ENCODE measurements at regions not wholly inside any gene's neighbourhood (a gene's known extent, or its start where the extent isn't known, plus 50 kb on each side); places are given as distances from the start of the nearest gene placed in this dataset.

DNA sequence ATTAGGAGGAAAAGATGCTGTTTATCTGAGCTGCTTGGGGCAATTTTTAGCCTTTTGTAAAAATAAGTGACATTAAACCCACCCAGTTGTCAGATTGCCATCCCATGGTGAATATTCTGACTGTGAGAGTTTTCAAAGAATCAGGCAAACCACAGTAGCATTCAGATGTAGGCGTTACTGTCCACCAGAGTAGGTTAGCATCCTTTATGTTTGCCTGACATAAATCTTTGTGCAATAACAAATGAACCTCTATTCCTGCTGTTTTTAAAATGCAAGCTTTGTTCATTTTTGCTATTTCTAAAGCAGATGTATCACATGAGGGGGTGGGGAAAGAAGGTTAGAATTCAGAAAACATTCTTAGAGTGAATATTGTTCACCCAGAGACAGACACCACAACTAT is 427.8 kb downstream of the CDH9 start:
- ChIA-PET CTCF (no interaction called here), POLR2A (no interaction called here)
- TF ChIP-seq, protein P1, sequence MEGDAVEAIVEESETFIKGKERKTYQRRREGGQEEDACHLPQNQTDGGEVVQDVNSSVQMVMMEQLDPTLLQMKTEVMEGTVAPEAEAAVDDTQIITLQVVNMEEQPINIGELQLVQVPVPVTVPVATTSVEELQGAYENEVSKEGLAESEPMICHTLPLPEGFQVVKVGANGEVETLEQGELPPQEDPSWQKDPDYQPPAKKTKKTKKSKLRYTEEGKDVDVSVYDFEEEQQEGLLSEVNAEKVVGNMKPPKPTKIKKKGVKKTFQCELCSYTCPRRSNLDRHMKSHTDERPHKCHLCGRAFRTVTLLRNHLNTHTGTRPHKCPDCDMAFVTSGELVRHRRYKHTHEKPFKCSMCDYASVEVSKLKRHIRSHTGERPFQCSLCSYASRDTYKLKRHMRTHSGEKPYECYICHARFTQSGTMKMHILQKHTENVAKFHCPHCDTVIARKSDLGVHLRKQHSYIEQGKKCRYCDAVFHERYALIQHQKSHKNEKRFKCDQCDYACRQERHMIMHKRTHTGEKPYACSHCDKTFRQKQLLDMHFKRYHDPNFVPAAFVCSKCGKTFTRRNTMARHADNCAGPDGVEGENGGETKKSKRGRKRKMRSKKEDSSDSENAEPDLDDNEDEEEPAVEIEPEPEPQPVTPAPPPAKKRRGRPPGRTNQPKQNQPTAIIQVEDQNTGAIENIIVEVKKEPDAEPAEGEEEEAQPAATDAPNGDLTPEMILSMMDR (IDR thresholded peaks at IDR 0.05; ENCODE audit: insufficient read depth, low read depth, low read length) = no peak
- H3K4me3 ChIP-seq (ENCODE audit: low read depth, low read length) = no peak overlapping the region
- H3K27me3 ChIP-seq (ENCODE audit: control insufficient read depth, insufficient read depth, low read length) = no peaks in the 10 kb centered on the region
- no peaks in the 10 kb centered on the region for H3K36me3 ChIP-seq (ENCODE audit: control insufficient read depth, insufficient read depth, low read length)
- no peak for DNase-seq (ENCODE audit: low read depth)

DNA sequence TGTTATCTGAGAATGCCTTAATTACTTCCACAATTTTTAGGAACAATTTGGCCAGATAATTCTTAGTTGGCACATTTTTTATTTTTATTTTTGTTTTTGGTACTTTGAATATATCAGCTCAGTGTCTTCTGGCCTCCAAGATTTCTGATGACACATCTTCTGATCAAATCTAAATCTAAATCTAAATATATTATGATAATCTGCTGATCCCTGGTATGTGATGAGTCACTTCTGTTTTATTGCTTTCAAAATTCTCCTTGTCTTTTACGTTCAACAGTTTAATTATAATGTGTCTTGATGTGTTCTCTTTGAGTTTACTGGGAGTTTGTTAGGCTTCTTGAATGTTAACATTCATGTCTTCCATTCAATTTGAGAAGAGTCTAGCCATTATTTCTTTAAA is 436.8 kb downstream of the CDH9 start:
- no peak for DNase-seq (ENCODE audit: low read depth)
- POLR2A ChIA-PET = no interaction called here
- H3K4me3 ChIP-seq (ENCODE audit: low read depth, low read length) = no peak overlapping the region
- CTCF ChIA-PET = no interaction called here
- H3K27me3 ChIP-seq (ENCODE audit: control insufficient read depth, insufficient read depth, low read length) = no peaks in the 10 kb centered on the region
- TF ChIP-seq, protein P1 (IDR thresholded peaks at IDR 0.05; ENCODE audit: insufficient read depth, low read depth, low read length) = no peak
- no peaks in the 10 kb centered on the region for H3K36me3 ChIP-seq (ENCODE audit: control insufficient read depth, insufficient read depth, low read length)

DNA sequence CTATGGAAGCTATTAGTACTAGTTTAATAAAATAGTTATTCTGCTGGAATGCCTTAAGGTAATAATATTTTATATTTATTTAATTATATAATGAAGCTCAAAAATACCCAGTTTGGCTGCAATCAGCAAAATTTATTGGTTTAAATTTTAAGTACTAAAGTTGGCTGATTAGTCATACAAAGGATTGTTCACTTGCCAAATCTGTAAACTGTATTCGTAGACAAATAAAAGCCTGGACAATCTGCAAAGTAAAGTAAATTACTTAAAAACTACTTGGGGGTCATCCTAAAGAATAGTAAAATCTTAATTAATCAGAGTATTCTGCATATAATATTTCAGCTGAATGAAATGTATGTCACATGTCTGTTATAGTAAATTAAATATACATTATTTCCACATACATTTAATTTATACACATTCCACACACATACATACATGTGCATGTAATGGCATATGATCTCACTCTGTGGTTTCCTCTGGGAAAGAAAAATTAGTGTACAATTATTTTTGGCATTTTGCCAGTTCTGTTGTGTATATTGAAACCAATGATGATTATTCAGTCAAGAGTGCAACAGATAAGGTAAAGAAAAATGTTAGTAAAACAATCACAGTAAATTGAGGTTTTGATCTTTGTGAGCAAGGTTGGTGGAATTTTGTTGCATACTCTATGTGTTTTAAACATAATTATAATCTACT is 455.9 kb downstream of the CDH9 start:
- TF ChIP-seq, protein P1 (IDR thresholded peaks at IDR 0.05; ENCODE audit: insufficient read depth, low read depth, low read length) = no peak
- Histone ChIP-seq H3K36me3 (ENCODE audit: control insufficient read depth, insufficient read depth, low read length) (no peaks in the 10 kb centered on the region), H3K27me3 (ENCODE audit: control insufficient read depth, insufficient read depth, low read length) (no peaks in the 10 kb centered on the region), H3K4me3 (ENCODE audit: low read depth, low read length) (no peak overlapping the region)
- CTCF ChIA-PET = no interaction called here
- DNase-seq (ENCODE audit: low read depth) = no peak
- POLR2A ChIA-PET = no interaction called here

- H3K4me3 ChIP-seq (ENCODE audit: low read depth, low read length) = no peak overlapping the region
- TF ChIP-seq, protein P1 (IDR thresholded peaks at IDR 0.05; ENCODE audit: insufficient read depth, low read depth, low read length) = no peak
- ChIA-PET POLR2A (no interaction called here), CTCF (no interaction called here)
- H3K27me3 ChIP-seq (ENCODE audit: control insufficient read depth, insufficient read depth, low read length) = no peaks in the 10 kb centered on the region
- no peaks in the 10 kb centered on the region for H3K36me3 ChIP-seq (ENCODE audit: control insufficient read depth, insufficient read depth, low read length)
- no peak for DNase-seq (ENCODE audit: low read depth)
Observed at GRCh38 chr5:26579712-26580111, 458.7 kb downstream of the CDH9 start.

GRCh38 chr5:26578002-26578401 is 460.4 kb downstream of the CDH9 start:
- Histone ChIP-seq H3K36me3 (ENCODE audit: control insufficient read depth, insufficient read depth, low read length) (no peaks in the 10 kb centered on the region), H3K27me3 (ENCODE audit: control insufficient read depth, insufficient read depth, low read length) (no peaks in the 10 kb centered on the region), H3K4me3 (ENCODE audit: low read depth, low read length) (no peak overlapping the region)
- POLR2A ChIA-PET = no interaction called here
- CTCF ChIA-PET = no interaction called here
- TF ChIP-seq, protein P1 (IDR thresholded peaks at IDR 0.05; ENCODE audit: insufficient read depth, low read depth, low read length) = no peak
- no peak for DNase-seq (ENCODE audit: low read depth)
